IMR-90 (cell line): ENCODE measurements at regions not wholly inside any gene's neighbourhood (a gene's known extent, or its start where the extent isn't known, plus 50 kb on each side); places are given as distances from the start of the nearest gene placed in this dataset.

ENCODE experiments used
- BHLHE40 ChIP-seq: fragments of 150-350 bp; IDR thresholded peaks from 2 replicates; pipeline ENCODE4 v1.6.1; 2016; ENCODE audit warnings: mild to moderate bottlenecking, low read depth, low read length
- CHD1 ChIP-seq: IDR thresholded peaks from 2 replicates; pipeline ENCODE4 v1.6.1; 2012; ENCODE audit warnings: low read depth, low read length, improper control_type of control experiment
- CTCF ChIP-seq: conservative IDR thresholded peaks from 2 replicates; pipeline ENCODE4 v1.5.1; 2012; ENCODE audit warnings: mild to moderate bottlenecking, low read depth, low read length, improper control_type of control experiment
- FOS ChIP-seq: fragments of 150-350 bp; IDR thresholded peaks from 2 replicates; pipeline ENCODE4 v1.6.1; 2016; ENCODE audit warnings: low read depth, low read length
- MXI1 ChIP-seq: IDR thresholded peaks from 2 replicates; pipeline ENCODE4 v1.6.1; 2012; ENCODE audit warnings: low read depth, mild to moderate bottlenecking, low read length, moderate library complexity, borderline replicate concordance
- NFE2L2 ChIP-seq: fragments of 150-350 bp; IDR thresholded peaks from 2 replicates; pipeline ENCODE4 v1.6.1; 2016; ENCODE audit warnings: low read depth, mild to moderate bottlenecking, low read length
- POLR2A ChIP-seq: IDR thresholded peaks from 2 replicates; pipeline ENCODE4 v1.6.1; 2012; ENCODE audit warnings: mild to moderate bottlenecking, low read depth, low read length
- RAD21 ChIP-seq: IDR thresholded peaks from 2 replicates; pipeline ENCODE4 v1.6.1; 2012; ENCODE audit warnings: low read length, improper control_type of control experiment
- RCOR1 ChIP-seq: IDR thresholded peaks from 2 replicates; pipeline ENCODE4 v1.6.1; 2012; ENCODE audit warnings: mild to moderate bottlenecking, low read length, improper control_type of control experiment; ENCODE audit not compliant: insufficient replicate concordance
- RFX5 ChIP-seq: IDR thresholded peaks from 2 replicates; pipeline ENCODE4 v1.8.0; 2012; ENCODE audit warnings: low read depth, mild to moderate bottlenecking, low read length, moderate library complexity
- SMC3 ChIP-seq: fragments of 150-350 bp; IDR thresholded peaks from 2 replicates; pipeline ENCODE4 v1.6.1; 2016; ENCODE audit warnings: low read depth, mild to moderate bottlenecking, antibody characterized with exemption, low read length, moderate library complexity
- USF2 ChIP-seq: fragments of 150-350 bp; IDR thresholded peaks from 2 replicates; pipeline ENCODE4 v1.6.1; 2017; ENCODE audit warnings: mild to moderate bottlenecking, antibody characterized with exemption, low read length, low read depth

- no peak for TF ChIP-seq CTCF
- TF ChIP-seq RCOR1: no peak
- TF ChIP-seq SMC3: no peak
- TF ChIP-seq POLR2A: no peak
- TF ChIP-seq RFX5: no peak
- TF ChIP-seq MXI1: no peak
- no peak for TF ChIP-seq USF2
- TF ChIP-seq FOS: no peak
- no peak for TF ChIP-seq BHLHE40
- no peak for TF ChIP-seq NFE2L2
- no peak for TF ChIP-seq RAD21
- no peak for TF ChIP-seq CHD1
Measured at GRCh38 chr2:121151311-121152109, 133.5 kb downstream of the TFCP2L1 start.
